ENCODE measurements at regions not wholly inside any gene's neighbourhood (a gene's known extent, or its start where the extent isn't known, plus 50 kb on each side); places are given as distances from the start of the nearest gene placed in this dataset.

GRCh38 chr10:33716501-33717267 lies 382.2 kb upstream of the NRP1 start:
- TF ChIP-seq ZNF274 (IDR thresholded peaks at IDR 0.05; ENCODE audit: low read depth, low read length) (no peak), YY1 (IDR thresholded peaks at IDR 0.05; ENCODE audit: insufficient read depth, insufficient read length) (no peak), SUZ12 (IDR thresholded peaks at IDR 0.05; ENCODE audit: extremely low read depth, insufficient read depth, insufficient read length) (no peak)

Measured in NT2/D1 (cell line).